ENCODE measurements at regions not wholly inside any gene's neighbourhood (a gene's known extent, or its start where the extent isn't known, plus 50 kb on each side); places are given as distances from the start of the nearest gene placed in this dataset.

DNA sequence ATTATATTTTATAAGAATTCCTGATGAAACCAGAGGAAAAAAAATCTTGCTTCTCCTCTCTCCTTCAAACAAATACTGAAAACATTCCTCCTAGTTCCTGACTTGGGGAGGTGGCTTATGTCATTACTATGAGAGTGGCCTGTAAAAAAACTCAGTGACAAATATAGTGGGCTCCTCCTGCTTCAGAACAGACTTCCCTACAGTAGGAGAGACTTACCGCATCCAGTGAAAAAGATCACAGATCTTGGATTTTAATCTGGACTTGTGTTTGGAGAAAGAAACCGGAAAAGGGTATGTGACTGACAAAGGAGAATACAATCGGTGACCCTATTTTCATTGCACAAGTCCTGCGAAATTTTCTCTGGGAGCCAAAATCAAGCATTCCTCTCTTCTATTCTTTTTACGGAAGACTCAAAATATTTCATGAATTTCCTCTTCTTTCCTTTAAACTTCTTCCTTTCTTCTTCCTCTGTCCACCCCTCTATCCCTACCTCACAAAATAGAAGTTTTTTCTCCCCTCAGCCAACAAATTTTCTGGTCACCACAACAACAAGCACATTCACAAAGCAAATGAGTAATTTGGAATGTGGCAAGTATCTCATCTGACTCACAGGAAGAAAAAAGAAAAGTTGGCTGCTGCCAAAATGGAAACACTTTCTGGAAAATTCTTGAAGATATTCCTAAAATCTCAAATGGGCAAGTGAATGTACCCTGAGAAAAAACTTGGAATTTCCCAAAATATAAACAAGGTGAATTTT lies 185.1 kb upstream of the CDKN3 start:
- Mint-ChIP-seq H3K9me3 (no peaks in the 10 kb centered on the region), H3K27ac (ENCODE audit: low read depth) (no peak overlapping the region), H3K27me3 (peaks cover 44% of the 10 kb centered on the region), H3K36me3 (ENCODE audit: insufficient read depth) (no peaks in the 10 kb centered on the region), H3K4me1 (no peaks in the 10 kb centered on the region), H3K4me3 (no peak overlapping the region)
- ATAC-seq (replicated peaks; ENCODE audit: extremely low read depth, poor library complexity, severe bottlenecking) (no peak), DNase-seq (ENCODE audit: low spot score in 2 of 2) (no peak)

DNA sequence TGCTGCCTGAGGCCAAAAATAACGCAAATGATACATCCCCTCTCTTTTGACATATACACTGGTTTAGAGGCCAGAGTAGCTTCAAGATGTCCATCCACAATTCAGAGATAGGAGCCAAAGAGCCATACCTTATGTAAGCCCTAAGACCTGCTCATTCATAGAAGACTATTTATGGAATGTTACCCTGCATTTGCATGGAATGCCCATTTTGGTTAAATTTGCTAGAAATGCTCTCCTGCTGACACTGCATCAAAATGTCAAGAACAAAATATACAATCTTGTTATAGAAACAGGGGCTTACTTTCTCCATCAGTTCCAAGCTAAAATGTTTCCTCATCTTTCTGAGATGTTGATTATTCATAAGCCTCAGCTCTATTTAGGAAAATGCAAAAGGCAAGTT lies 183.3 kb upstream of the CDKN3 start:
- no peak for ATAC-seq (replicated peaks; ENCODE audit: extremely low read depth, poor library complexity, severe bottlenecking)
- no peaks in the 10 kb centered on the region for H3K4me1 Mint-ChIP-seq
- H3K27me3 Mint-ChIP-seq, result peaks cover 53% of the 10 kb centered on the region
- DNase-seq (ENCODE audit: low spot score in 2 of 2), result no peak
- H3K4me3 Mint-ChIP-seq, result no peak overlapping the region
- no peak overlapping the region for H3K27ac Mint-ChIP-seq (ENCODE audit: low read depth)
- no peaks in the 10 kb centered on the region for H3K9me3 Mint-ChIP-seq
- H3K36me3 Mint-ChIP-seq (ENCODE audit: insufficient read depth), result peaks cover 1% of the 10 kb centered on the region

DNA sequence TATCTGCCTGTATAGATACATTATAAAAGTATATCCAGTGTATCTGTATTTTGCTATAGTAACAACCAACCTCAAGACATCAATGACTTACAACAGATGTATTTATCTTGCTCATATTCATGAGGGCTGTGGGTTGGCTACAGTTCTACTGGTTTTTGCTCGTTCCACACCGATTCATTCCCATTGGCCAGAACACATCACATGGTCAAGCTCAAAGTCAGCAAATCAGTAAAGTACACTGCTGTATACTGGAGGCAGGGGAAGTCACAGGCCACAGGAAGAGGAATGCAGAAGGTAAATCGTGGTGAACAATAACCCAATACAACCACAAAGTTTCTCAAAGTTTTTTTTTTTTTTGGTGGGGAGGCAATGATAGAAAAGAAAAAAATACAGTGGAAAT lies 180.0 kb upstream of the CDKN3 start:
- ATAC-seq (replicated peaks; ENCODE audit: extremely low read depth, poor library complexity, severe bottlenecking) (no peak), DNase-seq (ENCODE audit: low spot score in 2 of 2) (no peak)
- Mint-ChIP-seq H3K4me1 (no peaks in the 10 kb centered on the region), H3K27me3 (peaks cover 68% of the 10 kb centered on the region), H3K27ac (ENCODE audit: low read depth) (no peak overlapping the region), H3K9me3 (no peaks in the 10 kb centered on the region), H3K36me3 (ENCODE audit: insufficient read depth) (peaks cover 1% of the 10 kb centered on the region), H3K4me3 (no peak overlapping the region)

DNA sequence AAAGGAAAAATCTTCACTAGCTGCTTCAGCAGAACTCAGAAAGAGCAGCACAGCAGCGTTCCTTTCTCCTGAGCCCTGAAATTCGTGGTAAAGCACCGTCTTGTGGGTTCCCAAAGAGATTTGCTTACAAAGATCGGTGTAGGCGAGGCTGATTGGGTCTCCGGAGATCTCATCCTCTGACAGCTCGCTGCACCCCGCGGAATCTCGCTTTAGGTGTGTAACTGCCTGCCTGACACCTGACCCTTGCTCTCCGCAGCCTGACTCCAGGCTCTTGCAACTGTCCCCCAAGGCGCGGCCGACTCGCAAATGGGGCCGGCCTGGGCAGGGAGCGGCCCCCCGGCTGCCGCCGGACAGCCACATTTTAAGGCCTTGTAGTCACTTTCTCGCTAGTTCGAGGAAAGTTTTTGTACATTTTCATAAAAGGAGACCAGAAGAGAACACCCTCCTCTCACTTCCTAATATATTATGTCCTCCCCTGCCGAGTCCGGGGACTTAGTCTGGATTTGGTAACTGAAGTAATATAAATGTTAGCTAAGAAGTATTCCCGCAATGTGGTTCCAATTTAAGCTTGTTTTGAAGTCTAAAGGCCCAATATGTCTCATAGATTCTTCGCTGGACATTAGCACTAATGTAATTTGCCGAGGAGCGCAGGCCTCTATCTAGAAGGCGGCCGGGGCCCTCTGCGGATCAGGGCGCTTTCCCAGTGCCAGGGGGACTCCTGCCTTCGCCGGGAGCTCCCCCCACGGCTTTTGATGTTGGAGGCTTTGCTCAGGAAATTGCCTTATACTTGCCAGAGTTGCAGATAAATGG lies 177.3 kb upstream of the CDKN3 start:
- no peak overlapping the region for H3K27ac Mint-ChIP-seq (ENCODE audit: low read depth)

DNA sequence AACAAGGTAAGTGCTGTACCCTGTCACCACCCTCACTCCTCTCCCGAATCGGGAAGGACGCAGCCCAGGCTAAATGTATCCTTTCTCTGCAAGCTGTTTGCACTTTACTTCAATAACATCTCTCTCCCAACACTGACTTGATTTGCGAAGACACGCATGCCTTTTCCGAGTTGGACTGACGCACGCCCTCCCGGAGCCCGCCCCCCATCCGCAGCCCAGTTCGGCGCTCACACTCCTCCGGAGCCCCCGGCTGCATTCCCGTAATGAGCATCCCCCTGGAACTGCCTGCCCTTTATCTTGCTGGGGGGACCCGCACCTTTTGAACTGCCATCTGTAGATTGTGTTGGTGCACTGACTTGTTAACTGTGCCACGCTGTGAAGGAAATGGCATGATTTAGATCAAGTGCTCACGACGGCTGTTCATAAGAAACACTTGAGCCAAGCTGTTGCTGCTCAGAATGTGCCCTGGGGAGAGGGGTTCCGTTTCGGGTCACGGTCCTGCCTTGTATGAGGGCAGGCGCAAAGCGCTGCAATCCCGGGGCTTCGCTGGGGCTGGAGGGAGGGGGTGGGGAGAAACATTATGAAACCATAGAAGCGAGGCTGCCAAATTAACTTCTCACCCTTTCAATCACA lies 176.6 kb upstream of the CDKN3 start:
- Mint-ChIP-seq H3K27me3 (peaks cover 88% of the 10 kb centered on the region), H3K36me3 (ENCODE audit: insufficient read depth) (peaks cover 1% of the 10 kb centered on the region), H3K4me1 (no peaks in the 10 kb centered on the region), H3K27ac (ENCODE audit: low read depth) (no peak overlapping the region), H3K4me3 (no peak overlapping the region), H3K9me3 (no peaks in the 10 kb centered on the region)
- no peak for ATAC-seq (replicated peaks; ENCODE audit: extremely low read depth, poor library complexity, severe bottlenecking)
- no peak for DNase-seq (ENCODE audit: low spot score in 2 of 2)

More for the DNA sequence above, 177.3 kb upstream of the CDKN3 start:
- H3K36me3 Mint-ChIP-seq (ENCODE audit: insufficient read depth), result peaks cover 1% of the 10 kb centered on the region
- ATAC-seq (replicated peaks; ENCODE audit: extremely low read depth, poor library complexity, severe bottlenecking), result no peak
- no peak for DNase-seq (ENCODE audit: low spot score in 2 of 2)
- H3K9me3 Mint-ChIP-seq, result no peaks in the 10 kb centered on the region
- peaks cover 88% of the 10 kb centered on the region for H3K27me3 Mint-ChIP-seq
- H3K4me1 Mint-ChIP-seq, result no peaks in the 10 kb centered on the region
- H3K4me3 Mint-ChIP-seq, result no peak overlapping the region

- no peaks in the 10 kb centered on the region for H3K9me3 Mint-ChIP-seq
- H3K27ac Mint-ChIP-seq (ENCODE audit: low read depth), result no peak overlapping the region
- H3K4me3 Mint-ChIP-seq, result no peak overlapping the region
- H3K27me3 Mint-ChIP-seq, result peaks cover 83% of the 10 kb centered on the region
- H3K4me1 Mint-ChIP-seq, result no peaks in the 10 kb centered on the region
- no peak for DNase-seq (ENCODE audit: low spot score in 2 of 2)
- no peak for ATAC-seq (replicated peaks; ENCODE audit: extremely low read depth, poor library complexity, severe bottlenecking)
- H3K36me3 Mint-ChIP-seq (ENCODE audit: insufficient read depth), result peaks cover 1% of the 10 kb centered on the region
These were observed 175.9 kb upstream of the CDKN3 start for GRCh38 chr14:54220704-54221431.

DNA sequence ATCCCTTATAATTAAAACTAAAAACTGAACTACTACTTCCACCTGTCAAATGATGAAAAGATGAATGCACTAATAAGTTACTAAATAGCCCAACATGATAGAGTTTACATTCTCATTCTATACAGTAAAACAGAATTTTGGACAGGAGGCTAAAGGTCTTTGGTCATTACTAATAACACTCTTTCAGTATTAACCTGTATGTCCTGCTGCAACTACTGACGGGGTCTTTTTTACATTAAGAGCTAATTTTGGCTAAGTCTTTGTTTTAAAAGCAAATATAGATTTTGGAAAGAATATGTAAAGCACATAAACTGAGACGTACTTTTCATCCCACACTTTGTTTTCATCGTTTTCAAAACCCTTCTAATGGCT lies 175.4 kb upstream of the CDKN3 start:
- Mint-ChIP-seq H3K4me1 (no peaks in the 10 kb centered on the region), H3K36me3 (ENCODE audit: insufficient read depth) (peaks cover 1% of the 10 kb centered on the region), H3K27me3 (peaks cover 78% of the 10 kb centered on the region), H3K4me3 (no peak overlapping the region), H3K9me3 (no peaks in the 10 kb centered on the region), H3K27ac (ENCODE audit: low read depth) (no peak overlapping the region)
- no peak for ATAC-seq (replicated peaks; ENCODE audit: extremely low read depth, poor library complexity, severe bottlenecking)
- DNase-seq (ENCODE audit: low spot score in 2 of 2), result no peak

- Mint-ChIP-seq H3K4me3 (no peak overlapping the region), H3K36me3 (ENCODE audit: insufficient read depth) (peaks cover 1% of the 10 kb centered on the region), H3K4me1 (no peaks in the 10 kb centered on the region), H3K27me3 (peaks cover 72% of the 10 kb centered on the region), H3K27ac (ENCODE audit: low read depth) (no peak overlapping the region), H3K9me3 (no peaks in the 10 kb centered on the region)
- no peak for DNase-seq (ENCODE audit: low spot score in 2 of 2)
- no peak for ATAC-seq (replicated peaks; ENCODE audit: extremely low read depth, poor library complexity, severe bottlenecking)
These were observed 174.8 kb upstream of the CDKN3 start for GRCh38 chr14:54221971-54222370.

DNA sequence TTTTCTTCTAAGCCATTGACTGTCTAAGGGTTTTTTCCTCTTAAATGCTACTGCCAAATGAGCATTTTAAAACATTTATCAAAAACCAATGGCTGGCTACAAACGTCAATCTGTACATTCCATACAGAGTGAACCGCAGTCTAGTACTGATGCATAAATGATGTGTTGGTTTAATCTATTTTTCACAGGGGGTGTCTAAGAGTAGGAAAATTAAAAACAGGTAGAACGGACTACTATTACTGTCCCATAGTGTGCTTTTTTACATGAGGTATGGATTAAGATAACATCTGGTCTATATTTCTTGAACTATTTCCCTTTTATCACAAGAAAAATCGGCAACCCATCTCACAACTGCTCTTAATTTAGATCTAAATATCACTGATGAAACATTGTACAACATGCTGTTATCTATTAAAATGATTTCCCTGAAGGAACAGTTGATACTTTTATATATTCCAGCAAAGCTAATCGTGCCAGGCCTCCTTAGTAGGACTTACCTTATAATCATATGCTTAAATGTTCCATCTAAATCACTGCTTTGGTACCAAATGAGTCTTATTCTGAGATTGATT lies 172.9 kb upstream of the CDKN3 start:
- no peaks in the 10 kb centered on the region for H3K9me3 Mint-ChIP-seq
- H3K27ac Mint-ChIP-seq (ENCODE audit: low read depth), result no peak overlapping the region
- H3K27me3 Mint-ChIP-seq, result peaks cover 66% of the 10 kb centered on the region
- ATAC-seq (replicated peaks; ENCODE audit: extremely low read depth, poor library complexity, severe bottlenecking) (no peak), DNase-seq (ENCODE audit: low spot score in 2 of 2) (no peak)
- H3K4me3 Mint-ChIP-seq, result no peak overlapping the region
- no peaks in the 10 kb centered on the region for H3K36me3 Mint-ChIP-seq (ENCODE audit: insufficient read depth)
- H3K4me1 Mint-ChIP-seq, result no peaks in the 10 kb centered on the region

DNA sequence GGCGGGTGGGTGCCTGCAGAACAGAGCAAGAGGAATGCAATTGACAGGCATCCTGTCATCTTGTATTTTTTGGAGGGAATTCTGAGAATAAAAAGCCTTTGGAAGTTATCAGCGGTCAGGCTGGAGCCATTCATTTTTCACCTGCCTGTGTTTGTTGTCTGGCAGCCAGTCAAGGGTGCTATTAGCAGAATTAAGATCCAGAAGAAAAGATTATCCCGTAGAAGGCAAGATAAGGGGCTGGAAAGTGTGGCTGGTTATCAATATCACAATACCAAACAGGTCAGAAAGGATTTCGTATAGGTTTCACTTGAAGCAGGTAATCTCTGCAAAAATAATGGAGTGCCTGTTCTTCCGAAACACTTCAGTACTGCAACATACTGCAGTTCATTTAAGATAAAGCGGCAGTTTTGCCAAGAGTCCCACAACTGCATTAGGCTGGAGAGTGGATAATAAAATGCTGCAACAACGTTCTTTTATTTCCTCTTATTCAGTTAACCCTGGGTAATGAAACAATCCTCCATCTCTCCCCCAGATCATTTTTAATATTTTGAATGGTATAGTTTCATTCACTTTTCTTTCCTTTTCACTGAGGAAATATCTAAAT lies 171.2 kb upstream of the CDKN3 start:
- no peak for ATAC-seq (replicated peaks; ENCODE audit: extremely low read depth, poor library complexity, severe bottlenecking)
- Mint-ChIP-seq H3K4me3 (no peak overlapping the region), H3K9me3 (no peaks in the 10 kb centered on the region), H3K27ac (ENCODE audit: low read depth) (no peak overlapping the region), H3K27me3 (peaks cover 60% of the 10 kb centered on the region), H3K36me3 (ENCODE audit: insufficient read depth) (no peaks in the 10 kb centered on the region), H3K4me1 (no peaks in the 10 kb centered on the region)
- DNase-seq (ENCODE audit: low spot score in 2 of 2), result no peak

GRCh38 chr14:54226103-54226502 lies 170.7 kb upstream of the CDKN3 start:
- Mint-ChIP-seq H3K4me3 (no peak overlapping the region), H3K27ac (ENCODE audit: low read depth) (no peak overlapping the region), H3K27me3 (peaks cover 60% of the 10 kb centered on the region), H3K36me3 (ENCODE audit: insufficient read depth) (no peaks in the 10 kb centered on the region), H3K9me3 (no peaks in the 10 kb centered on the region), H3K4me1 (no peaks in the 10 kb centered on the region)
- ATAC-seq (replicated peaks; ENCODE audit: extremely low read depth, poor library complexity, severe bottlenecking) (no peak), DNase-seq (ENCODE audit: low spot score in 2 of 2) (no peak)

DNA sequence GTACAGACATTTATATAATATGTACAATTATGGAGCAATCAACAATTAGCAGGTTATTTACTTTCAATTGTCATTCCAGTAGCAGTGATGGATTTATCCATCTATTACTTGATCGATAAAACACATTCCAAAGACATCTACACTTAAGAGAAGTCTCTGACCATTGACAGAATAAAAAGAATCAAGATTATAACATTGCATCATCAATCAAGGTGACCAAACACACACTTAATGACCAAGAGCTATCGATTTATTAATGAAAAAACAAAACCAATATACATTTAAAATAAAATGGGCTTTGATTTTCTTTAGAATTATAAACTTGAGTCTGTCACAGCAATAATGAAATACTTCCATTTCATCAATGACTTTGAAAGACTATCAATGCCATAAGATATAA lies 170.2 kb upstream of the CDKN3 start:
- no peaks in the 10 kb centered on the region for H3K36me3 Mint-ChIP-seq (ENCODE audit: insufficient read depth)
- H3K4me1 Mint-ChIP-seq, result no peaks in the 10 kb centered on the region
- DNase-seq (ENCODE audit: low spot score in 2 of 2), result no peak
- H3K4me3 Mint-ChIP-seq, result no peak overlapping the region
- no peak for ATAC-seq (replicated peaks; ENCODE audit: extremely low read depth, poor library complexity, severe bottlenecking)
- peaks cover 61% of the 10 kb centered on the region for H3K27me3 Mint-ChIP-seq
- H3K9me3 Mint-ChIP-seq, result no peaks in the 10 kb centered on the region
- no peak overlapping the region for H3K27ac Mint-ChIP-seq (ENCODE audit: low read depth)

Data from central memory CD8-positive, alpha-beta T cell (primary cell).